Ovary (tissue), 3 donors: ENCODE measurements at regions not wholly inside any gene's neighbourhood (a gene's known extent, or its start where the extent isn't known, plus 50 kb on each side); places are given as distances from the start of the nearest gene placed in this dataset.

Experiments
- CTCF ChIP-seq, 3 donors: fragments of 450-650 bp in 2 of 3; fragments of 200-600 bp in 1 of 3; IDR thresholded peaks; one replicate each; pipeline versions ENCODE4 v1.5.1 to v1.8.0; 2016 to 2022; ENCODE audit warnings: antibody characterized with exemption in 3 of 3, mild to moderate bottlenecking in 1 of 3
- POLR2A ChIP-seq: fragments of 450-650 bp; IDR thresholded peaks from one replicate; pipeline ENCODE4 v1.6.1; 2017; ENCODE audit warnings: antibody characterized with exemption, mild to moderate bottlenecking, moderate library complexity
- donor health status: DM: no; HTN: no; CAD: no.

DNA sequence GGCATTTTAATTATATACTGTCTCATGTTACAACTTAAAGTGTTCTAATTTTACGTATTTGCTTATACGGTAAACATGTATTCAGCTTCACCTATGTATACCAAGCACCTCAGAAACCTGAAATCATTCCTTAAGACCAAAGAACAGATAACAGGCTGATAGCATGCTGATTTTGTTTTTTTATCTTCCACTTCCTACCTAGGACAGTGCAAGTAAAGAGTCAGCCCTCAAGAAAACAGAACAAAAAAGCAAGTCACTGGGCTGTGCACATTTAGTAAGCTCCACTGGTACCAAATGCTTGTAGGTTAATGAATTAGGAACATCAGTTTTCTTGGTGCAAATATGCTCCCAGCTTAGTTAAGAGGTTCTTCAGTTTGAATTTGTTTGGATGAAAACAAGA, 611.3 kb downstream of the VRK1 start:
- TF ChIP-seq CTCF (IDR thresholded peaks at IDR 0.05) (no peak), POLR2A (no peak)
